CD4-positive, alpha-beta T cell treated with Interleukin-10 for 1 hour (primary cell): ENCODE measurements at regions not wholly inside any gene's neighbourhood (a gene's known extent, or its start where the extent isn't known, plus 50 kb on each side); places are given as distances from the start of the nearest gene placed in this dataset.
A peak's percentile ranks its signal among the peaks of the same experiment; 100 is the strongest.
"Not testable (repeated sequence)": the region's sequence is repeated elsewhere in the genome, so short reads cannot be mapped to it uniquely, and the experiment has no call there.

Source experiments
- DNase-seq: peaks from one replicate; pipeline ENCODE4 v3.0.0-alpha.2; 2020

DNA sequence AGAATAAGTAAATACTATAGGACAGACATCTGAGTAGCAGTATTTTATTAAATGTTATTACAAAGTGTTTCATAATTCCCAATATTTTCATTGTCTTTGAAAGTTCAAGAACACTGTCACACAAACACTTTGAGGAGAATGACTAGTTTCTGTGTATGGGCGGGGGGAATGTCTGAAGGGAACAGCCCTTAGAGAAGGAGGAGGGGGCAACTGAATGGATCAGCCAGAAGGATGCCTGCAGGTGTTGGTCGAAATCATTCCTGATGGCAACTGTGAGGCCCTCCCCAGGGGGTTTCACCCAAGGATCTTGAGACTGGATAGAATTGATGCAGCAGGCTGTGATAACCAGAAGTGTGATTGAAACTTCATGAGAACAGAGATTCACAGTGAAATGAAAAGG, 223.2 kb upstream of the C1orf87 start:
- no peak for DNase-seq

DNA sequence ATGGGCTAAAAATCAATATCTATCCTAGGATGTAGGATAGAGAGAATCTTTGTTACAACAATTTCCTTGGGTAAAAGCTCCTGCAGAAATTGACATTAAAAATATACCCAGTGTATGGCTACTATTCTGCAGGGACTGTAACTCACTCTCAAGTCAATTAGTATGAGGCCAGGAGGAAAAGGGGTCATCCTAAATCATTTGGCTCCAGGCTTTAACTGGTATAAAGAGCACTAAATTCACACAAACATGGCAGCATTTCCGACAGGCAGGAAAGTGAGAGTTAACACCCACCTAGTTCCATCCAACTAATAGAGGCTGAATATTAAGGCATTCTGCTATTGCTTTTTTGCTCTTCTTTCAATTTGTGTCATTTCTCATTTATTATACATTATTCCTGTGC, 218.6 kb upstream of the C1orf87 start:
- no peak for DNase-seq

- DNase-seq: no peak
Measured at GRCh38 chr1:60290393-60290792, 216.8 kb upstream of the C1orf87 start.

GRCh38 chr1:60287536-60287935, 214.0 kb upstream of the C1orf87 start:
- no peak for DNase-seq

- no peak for DNase-seq
Measured at GRCh38 chr1:60283690-60284089, 210.1 kb upstream of the C1orf87 start.

DNA sequence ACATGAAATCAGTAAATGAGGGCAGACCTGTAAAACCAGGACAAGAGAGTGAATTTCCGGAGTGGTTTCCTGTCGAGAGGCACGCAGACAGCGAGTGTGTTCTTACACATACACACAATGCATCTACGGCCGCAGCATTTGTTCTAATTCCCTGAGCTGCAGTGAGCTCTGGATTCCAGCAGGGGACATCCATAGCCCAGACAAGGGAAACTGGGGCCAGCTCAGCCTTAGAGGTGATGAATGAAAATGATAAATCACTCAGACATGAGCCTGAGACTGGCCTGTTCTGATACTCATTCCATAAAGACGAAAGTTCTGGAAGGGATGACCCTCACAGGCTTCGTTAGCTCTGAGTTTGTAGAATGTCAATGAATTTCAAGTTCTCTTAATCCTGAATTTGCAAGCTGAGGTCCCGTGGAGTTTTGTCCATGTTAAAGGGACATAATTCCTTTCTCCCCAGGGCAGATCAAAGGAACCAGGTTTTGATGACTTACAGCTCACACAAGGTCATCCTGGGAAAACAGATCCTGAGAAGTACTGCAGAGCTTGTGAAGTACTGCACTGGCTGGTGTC, 207.9 kb upstream of the C1orf87 start:
- peak; percentile 6 for DNase-seq

- no peak for DNase-seq
Measured at GRCh38 chr1:60280819-60281218, 207.2 kb upstream of the C1orf87 start.

- DNase-seq: no peak
Measured at GRCh38 chr1:60280256-60280655, 206.7 kb upstream of the C1orf87 start.

DNA sequence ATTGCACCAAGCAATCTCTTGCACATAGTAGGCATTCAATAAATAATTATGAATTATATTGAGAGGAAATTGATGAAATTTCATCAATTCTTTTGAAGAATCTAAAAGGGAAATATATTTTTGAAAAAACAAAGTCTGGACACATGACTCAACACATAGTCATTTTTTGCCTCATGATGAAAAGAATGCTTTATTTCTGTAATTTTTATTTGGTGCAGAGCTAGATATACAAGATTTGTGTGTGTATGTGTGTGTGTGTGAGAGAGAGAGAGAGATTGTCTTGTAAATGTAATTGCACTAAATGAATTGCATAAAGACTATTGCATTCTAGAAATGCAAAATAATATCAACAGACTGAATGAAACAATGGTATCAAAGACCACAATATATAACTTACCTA, 206.2 kb upstream of the C1orf87 start:
- DNase-seq: no peak

GRCh38 chr1:60277269-60277668, 203.7 kb upstream of the C1orf87 start:
- DNase-seq: no peak

GRCh38 chr1:60274422-60275290, 201.1 kb upstream of the C1orf87 start:
- DNase-seq: no peak

GRCh38 chr1:60273185-60273584, 199.6 kb upstream of the C1orf87 start:
- no peak for DNase-seq

GRCh38 chr1:60271041-60271440, 197.5 kb upstream of the C1orf87 start:
- no peak for DNase-seq

DNA sequence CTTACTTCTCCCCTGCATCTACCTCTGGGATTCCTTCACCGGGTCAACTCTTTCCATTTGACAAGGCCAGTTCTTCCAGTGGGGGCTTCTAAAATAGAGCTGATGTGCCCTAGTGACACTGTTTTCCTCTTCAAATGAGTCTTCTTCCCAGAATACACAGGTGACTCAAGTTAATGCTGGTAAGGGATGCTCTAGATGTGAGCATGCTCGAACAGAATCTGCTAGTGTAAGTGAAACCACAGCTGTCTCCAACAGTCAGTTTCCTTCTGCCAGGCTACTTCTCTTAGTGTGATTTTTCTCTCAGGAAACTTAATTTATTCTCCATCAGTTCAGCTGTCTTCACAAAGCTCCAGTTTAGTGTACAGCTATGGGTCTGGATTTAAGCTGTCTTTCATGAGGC, 194.9 kb upstream of the C1orf87 start:
- no peak for DNase-seq

DNA sequence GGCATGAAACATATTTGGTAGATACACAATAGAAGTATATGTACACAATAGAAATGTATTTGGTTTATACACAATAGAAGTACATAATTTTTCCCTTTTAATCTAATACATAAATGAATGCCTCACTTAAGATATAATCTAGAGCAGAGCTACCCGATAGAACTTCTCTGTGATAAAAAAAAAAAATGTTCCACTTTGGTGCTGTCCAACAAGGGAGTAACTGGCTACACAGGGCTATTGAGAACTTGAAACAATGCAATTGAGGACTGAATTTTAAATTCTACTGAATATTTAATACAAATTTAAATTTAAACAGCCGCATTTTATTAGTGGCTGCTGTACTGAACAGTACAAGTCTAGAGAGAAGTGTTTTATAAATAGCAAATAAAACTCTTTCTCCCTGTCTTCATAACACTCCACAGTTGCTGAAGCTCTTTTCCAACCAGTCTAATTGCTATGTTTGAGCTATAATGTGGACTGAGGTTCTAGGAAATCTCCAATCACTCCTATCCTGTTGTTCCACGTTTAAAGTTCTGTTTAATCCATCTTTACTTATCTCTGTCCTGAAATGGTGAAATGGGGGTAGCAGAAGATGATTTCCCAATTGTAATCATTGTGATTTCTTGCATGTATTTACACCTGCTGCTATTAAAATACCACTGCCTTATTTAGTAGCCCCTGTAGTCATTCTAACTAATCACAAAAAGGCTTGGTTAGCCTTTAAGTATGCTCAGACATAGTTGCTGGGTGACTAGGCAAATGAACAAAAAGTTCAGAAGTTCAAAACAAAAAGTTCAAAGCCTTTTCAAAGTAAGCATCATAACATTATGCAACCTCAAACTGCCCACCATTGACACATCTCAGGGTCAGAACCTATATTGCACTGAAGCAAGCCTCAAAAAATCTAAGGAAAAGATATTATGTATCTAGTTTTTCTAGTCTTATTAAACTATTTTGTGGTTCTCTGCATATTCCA, 192.3 kb upstream of the C1orf87 start:
- DNase-seq: no peak

- no peak for DNase-seq
Measured at GRCh38 chr1:60262701-60263100, 189.1 kb upstream of the C1orf87 start.

DNA sequence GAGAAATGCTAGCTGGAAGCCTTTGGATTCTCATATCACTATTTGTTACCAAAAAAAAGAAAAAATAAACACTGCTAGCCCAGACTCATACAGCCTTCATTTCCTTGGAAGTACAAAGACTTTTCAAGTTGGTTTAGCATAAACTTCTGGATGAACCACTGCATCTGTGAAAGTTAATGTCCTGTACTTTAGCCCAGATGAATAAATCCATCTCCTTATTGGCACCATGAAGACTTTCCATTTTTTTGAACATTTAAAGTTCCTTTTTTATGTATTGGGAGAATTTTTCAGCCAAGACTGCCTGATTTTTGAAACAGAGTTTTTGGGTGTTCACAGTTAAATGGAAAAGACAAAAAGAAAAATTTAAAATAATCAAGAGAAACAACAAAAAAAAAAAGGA, 184.0 kb upstream of the C1orf87 start:
- DNase-seq: no peak

DNA sequence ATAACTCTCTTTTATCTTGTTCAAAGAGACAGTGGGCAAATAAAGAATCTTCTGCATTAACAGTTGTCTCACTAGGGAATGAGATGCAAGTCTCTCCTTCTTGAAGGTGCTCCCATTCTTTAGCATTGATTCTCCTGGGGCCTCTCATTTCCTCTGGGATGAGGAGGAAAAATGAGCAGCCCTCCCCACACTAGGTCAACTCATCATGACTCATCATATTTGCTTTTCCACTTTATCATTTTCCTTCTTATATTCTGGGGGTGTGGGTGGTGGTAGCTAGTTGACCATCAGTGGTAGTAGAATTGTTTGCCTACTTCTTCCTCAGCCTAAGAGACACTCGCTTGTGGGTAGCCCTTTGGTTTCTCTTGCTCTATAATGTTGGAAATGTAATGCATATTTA, 182.0 kb upstream of the C1orf87 start:
- no peak for DNase-seq

DNA sequence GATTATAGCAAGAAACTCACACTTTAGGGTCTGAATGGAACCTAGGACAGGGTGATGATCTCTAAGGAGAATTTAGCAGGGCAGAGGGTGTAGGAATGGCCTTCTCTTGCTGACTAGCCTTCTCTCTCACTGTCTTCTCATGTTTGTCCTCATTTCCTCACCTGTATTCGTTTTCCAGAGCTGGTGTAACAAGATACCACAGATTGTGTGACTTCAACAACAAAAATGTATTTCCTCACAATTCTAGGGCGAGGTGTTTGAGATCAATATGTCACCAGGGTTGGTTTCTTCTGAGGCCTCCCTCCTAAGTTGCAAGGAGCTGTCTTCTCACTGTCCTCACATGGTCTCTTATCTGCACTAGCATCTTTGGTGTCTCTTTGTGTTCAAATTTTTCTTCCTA, 177.9 kb upstream of the C1orf87 start:
- no peak for DNase-seq

- DNase-seq: not testable (repeated sequence)
Measured at GRCh38 chr1:60247467-60247866, 173.9 kb upstream of the C1orf87 start.

DNA sequence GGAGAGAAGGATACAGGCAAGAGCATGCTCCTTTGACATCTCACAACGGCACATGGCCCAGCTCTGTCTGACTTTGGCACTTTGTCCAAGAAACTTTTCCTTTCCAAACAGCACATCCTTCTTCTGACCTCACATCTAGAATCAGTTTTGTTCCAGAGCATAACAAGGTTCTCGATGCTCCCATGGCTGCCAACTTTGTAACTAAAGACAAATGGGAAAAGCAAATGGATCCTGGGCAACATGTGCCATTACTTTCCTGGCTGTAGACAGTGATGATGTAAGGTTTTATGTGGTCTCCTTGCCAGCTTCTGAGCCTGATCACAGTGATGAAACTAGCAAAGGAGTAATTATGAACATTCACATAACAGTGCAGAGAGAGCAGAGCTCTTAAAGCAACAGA, 171.8 kb upstream of the C1orf87 start:
- DNase-seq: no peak

DNA sequence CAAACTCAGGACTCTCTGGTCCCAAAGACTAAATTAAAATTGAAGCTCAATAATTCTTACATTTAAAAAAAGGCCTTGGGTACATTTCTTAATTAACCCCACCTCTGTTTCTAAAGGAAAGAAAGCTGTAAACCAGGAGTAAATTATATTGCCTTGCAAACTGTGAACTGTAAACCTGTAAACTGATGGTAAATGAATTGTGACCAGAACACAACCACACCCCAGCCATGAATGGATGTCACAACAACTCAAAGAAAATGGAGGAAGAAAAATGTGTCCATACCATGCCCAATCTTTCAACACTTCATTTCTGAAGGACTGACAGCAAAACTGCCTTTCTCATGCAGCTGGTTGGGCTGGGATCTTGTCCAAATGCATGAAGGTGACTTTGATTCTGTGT, 171.3 kb upstream of the C1orf87 start:
- DNase-seq: no peak

DNA sequence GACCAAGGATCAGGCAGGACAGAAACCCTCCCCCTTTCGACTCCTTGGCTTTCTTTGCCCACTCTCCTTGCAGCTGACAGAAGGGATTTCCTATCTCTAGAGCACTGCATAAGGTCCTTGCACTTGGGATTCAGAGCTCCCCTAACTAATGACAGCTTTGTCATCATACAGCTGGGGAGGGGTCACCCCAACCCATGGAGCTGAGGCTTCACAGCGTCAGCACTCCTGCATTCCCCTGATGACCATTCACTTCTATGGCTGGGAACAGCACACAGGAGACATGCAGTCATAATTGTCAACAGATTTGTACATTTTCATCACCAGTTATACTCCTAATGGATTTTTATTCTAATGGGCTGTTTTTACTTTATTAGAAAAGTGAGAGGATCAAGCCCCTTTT, 161.7 kb upstream of the C1orf87 start:
- DNase-seq: no peak

DNA sequence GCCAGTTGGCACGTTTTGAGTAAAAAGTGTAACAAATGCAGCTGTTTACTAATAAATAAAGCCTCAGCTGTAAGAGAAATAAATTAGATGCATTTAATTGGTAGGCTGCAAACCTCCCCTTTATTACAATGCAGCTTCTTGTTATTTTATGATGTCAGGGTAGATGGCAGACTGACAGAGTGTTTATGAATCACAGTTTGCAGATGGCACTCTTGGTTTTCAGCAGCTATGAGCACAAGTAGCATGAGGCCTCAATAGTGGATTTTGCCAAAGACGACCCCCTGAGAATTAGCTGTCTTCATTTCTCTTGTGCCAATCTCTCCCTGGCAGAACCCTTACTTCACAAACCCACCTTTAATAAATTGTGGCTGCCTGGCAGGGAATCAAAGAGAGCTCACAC, 161.2 kb upstream of the C1orf87 start:
- DNase-seq: no peak
